Middle frontal gyrus (tissue), 1 donor: ENCODE measurements at regions not wholly inside any gene's neighbourhood (a gene's known extent, or its start where the extent isn't known, plus 50 kb on each side); places are given as distances from the start of the nearest gene placed in this dataset.
"Not testable (repeated sequence)": the region's sequence is repeated elsewhere in the genome, so short reads cannot be mapped to it uniquely, and the experiment has no call there.

Experiments
- DNase-seq: peaks from one replicate; pipeline ENCODE4 v3.0.0-alpha.2; 2015; ENCODE audit warnings: low spot score; ENCODE audit errors: extremely low spot score

DNA sequence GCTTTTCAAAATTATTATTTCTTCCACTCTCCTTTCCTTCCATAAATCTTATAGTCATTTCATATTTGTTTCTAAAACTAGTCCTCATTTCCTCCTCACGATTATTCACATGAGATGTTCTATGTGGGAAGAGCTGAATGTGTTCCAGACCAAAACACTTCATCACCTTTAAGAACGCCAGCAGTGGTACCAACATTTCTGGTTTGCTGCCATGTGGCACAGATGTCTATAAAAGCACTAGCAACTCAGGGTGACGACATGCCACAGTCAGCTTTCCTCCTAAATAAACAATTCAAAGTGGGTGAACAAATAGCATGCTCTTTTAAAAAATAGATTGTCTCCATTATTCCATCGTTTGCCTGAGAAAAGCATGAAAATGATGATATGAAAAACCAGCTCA is 1217.8 kb upstream of the ADGRL2 start:
- DNase-seq, result no peak

DNA sequence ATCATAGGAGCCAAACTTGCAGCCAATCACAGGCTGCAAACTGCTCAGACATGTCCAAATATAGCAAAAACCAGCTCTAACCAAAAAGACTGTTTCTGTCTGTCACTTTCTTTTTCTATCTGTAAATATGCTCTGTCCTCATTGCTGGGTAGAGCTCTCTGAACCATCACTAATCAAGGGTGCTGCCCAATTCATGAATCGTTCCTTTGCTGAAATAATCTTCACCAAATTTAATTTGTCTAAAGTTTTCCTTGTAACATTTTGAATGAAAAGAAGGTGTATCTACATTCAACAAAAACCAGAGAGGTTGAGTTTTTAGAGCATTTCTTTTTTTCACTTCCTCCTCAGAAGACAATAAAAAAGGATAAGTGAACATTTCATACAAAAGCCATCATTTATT is 1221.7 kb upstream of the ADGRL2 start:
- DNase-seq, result no peak

DNA sequence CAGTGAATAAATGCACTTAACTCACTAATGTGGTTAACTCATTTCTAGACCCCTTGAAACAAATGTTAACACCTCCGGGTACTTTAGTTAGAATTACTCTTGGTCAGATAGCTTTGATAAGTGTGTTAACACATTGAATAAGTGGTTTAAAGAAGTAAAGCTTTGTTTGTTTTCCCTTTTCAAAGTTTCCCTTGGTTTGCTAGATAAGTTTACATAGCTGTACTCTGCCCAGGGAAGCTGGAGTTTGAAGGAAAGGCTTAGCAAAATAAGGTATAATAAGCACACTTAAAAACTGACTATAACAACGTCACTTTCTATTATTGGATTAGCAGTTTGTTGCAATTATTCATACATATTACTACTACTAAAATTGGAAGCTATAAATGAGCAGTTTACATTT is 1233.9 kb upstream of the ADGRL2 start:
- DNase-seq, result no peak

DNA sequence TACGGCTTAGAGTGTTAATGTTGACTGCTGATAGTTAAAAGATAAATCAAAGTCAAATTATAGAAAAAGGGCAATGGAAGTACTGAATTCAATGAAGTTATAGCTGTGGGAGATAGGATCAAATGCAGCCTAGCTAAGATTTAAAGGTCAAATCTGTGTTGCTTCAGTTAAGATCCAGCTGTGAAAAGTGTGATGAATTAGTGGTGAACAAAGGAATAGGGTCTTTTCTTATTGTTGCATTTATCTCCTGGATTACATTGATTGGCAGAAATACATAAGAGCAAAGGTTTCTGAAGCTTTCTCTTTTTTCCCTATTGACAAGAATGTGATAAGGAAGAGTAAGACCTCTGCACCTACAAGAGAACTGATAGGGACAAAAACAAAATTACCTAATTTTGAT is 1234.6 kb upstream of the ADGRL2 start:
- DNase-seq, result no peak

DNA sequence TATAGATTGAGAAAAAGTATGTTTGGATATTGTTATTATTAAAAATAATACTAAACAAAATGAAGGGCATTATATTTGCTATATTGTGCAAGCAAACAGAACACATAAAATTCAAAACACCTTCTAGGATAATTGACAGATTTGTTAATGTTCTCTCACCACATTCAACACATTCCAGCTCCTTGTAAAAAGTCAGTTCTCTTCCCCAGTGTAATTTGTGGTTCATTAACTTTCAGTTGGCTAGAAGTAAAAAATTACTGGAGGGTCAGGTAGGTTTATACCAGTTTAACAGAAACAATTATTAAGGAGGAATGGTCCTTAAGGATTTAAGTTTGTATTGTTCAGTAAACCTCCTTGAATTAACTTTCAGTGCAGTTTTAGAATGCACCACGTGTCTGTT is 1235.3 kb upstream of the ADGRL2 start:
- no peak for DNase-seq

DNA sequence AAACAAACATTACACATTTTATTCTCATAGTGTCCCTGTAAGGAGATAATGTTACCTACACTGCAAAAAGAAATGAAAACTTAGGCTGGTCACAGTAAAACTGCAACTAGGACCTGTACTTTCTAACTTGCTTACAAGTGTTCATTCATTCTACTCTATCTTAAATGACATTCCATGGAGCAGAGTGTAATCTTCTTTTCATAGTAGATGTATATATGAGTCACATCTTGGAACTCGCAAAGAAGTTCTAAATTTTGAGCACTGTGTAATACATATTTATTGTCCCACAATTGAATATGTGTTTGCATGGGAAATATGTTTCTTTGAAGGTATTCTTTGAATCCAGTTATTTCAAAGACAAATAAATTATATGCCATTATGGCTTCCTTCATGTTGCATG is 1258.5 kb upstream of the ADGRL2 start:
- no peak for DNase-seq

DNA sequence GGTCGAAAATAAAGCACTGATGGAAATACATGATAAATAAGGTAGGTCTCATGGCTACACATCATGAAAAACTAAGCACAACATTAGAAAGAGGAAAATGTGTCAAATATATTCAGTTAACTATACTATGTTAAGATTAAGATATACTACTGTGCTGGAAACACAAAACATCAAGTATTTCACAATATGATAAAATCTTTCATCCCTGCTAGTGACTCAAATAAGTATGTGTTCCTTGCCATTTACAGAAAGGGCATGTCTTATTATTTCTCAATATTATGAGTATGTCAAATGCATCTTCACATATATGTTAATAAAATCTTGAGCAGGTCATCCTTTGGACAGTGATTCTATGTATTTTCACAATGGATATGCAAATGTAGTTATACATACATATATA is 1260.1 kb upstream of the ADGRL2 start:
- DNase-seq, result no peak

DNA sequence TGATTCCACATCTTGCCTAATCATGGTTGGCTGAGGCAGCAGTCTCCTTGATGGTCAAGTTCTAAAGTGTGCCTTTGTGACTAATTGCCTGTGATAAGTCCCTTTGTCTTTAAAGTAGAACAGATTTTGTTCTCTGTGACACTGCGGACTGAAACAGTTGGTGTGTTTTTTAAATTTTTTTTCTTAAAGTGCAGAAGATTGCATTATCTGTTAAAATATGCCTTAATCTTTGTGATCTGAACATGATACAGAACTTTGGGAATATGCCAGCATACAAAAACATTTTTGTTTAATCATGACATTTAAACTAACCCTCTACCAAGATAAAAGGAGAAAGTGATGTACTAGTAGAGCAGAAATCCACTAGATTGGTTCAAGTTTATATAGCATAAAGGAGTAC is 1260.6 kb upstream of the ADGRL2 start:
- DNase-seq, result no peak

DNA sequence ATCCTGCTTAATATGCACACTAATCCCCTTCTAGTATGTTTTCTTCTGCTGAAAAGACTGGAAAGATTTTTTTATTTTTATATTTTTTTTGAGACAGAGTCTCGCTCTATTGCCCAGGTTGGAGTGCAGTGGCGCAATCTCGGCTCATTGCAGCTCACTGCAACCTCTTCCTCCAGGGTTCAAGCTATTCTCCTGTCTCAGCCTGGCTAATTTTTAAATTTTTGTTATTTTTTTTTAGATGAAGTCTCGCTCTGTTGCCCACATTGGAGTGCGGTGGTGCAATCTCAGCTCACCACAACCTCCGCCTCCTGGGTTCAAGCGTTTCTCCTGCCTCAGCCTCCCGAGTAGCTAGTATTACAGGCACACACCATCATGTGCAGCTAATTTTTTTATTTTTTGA is 1261.4 kb upstream of the ADGRL2 start:
- DNase-seq, result not testable (repeated sequence)

DNA sequence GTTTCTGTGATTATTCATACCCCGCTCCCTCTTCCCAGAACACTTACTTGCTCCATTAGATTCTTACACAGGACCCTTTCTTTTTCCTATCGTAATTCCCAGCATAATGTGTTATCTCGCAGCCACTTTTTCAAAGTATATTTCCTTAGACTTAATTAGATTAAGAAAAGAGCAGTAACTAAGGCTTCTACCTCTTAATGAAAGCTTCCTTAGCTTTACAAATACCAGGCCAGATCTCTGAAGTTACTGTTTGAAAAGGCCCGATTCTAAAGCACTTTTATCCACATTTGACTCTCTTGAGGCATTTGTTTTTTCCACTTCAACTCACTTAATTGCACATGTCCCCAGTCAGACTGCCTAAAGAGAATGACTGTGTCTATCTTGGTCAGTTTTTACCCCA is 1264.3 kb upstream of the ADGRL2 start:
- DNase-seq, result no peak

DNA sequence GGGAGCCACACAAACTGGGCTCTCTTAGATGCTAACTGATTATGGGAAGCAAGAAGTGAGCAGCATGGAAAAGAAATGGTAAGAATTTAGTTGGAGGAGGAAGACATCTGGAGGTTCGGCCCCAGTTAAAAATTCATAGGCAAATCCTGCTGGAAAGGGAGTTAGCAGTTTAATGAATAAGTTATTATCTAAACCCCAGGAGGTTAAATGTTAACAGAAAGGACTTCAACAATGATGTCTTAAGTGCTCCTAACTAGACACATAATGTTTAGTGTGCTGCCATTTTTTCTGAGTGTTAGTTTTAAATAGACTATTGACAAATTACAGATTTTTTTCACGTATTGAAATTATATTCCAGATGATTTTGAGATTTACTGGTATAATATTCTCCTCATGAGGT is 1265.3 kb upstream of the ADGRL2 start:
- no peak for DNase-seq

DNA sequence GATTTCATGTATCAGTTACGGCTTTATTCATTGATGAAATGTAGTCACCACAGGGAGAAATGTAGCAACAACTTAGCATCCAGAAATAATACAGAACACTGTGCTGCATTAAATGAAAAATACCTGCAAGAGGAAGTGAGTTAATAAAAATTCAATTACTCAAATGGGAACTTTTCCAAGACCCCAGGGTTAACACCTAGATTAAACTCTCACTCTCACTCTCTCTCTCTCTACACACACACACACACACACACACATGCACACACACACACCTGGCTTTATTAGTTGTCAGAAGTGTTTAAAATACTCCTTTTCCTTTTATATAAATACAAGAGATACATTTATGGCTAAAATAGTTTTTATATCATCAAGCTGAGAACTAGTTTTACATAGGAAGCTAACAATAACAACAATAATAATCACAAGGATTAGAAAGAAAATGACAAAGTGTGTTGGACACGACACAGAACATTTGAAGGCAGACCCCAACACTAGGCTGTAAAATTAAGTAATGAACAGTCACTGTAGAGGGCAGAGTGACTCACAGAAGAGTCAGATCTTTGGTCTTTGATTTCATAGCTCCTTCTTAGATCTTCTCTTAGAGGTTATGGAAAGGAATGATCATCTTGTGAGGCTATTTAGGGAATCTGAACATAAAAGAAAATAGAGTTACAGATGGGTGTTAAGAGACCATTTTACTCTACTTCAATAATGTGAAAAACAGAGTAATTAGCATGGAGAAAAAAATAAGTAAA is 1266.0 kb upstream of the ADGRL2 start:
- no peak for DNase-seq

DNA sequence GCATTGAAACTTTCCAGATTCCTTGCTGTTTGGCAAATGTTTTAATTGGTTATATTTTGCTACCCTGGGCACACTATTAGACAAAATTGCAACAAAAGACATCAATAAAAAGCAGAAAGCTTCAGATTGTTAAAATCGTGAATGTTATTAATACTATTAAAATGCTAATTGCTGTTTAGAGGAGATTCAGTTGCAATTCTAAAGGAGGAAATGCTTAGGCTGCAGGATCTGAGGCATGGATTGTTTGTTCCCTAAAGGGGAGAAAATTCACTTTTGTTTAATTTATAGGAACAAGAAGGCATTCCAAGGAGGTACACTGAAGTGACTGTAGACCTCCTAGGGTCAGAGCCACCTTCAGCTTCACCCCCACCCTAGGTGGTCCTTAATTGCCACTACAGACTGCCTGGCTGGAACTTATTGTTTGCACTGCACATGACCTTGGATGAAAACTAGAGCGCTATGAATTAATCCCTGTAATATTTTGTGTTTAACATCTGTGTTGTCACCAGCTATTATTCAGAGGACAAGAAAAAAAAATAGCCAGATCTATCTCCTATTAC is 1266.9 kb upstream of the ADGRL2 start:
- no peak for DNase-seq

DNA sequence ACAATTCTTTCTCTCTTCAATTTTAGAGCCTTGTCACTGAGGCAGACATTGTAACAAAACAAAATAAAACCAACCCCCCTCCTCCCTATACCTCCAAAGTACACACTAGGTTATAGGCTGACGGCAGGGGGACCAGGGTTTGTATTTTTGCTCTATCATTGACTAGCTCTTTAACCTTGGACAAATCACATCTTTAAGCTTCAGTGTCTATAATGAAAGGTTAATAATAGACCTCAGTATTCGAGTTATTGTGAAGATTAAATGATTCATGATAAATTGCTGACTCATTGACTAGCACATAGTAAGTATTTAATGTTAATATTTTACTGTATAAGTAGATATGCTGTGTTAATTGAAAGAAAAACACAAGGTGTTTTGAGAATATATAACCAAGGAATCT is 1267.6 kb upstream of the ADGRL2 start:
- no peak for DNase-seq

DNA sequence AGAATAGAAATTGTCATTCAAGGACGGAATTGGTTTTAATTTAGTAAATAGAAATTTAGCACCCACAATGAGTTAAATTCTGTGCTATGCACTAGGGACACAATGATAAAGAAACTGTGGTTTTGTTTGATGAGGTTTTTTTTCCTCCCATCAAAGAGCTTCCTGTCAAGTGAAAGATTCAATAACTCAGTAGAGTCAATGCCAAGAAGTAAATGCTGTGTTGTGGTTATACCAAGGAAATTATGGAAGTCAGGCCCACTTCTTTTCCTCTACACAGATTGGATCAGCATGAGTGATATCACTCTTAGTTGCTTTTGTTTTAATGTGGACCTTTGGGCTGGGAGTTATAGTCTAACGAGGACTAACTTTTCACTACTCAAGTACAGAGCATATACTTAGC is 1269.6 kb upstream of the ADGRL2 start:
- no peak for DNase-seq

DNA sequence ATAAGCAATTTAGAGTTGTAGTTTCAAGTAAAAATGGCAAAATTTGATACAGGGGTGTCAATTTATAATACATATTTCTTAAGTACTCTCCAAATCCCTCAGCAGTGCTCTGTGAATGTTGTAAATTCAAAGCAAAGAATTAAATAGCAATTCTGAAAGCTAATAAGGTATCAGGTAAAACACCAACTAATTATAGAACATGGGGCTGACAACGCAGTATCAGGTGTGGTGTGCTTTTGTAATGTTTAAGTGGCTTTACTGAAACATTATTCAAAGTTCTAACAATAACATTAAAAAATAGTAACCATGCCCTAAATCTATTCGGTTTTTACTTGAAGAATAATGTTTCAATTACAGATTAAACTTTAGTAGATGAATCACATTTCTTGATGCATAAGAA is 1271.2 kb upstream of the ADGRL2 start:
- no peak for DNase-seq

DNA sequence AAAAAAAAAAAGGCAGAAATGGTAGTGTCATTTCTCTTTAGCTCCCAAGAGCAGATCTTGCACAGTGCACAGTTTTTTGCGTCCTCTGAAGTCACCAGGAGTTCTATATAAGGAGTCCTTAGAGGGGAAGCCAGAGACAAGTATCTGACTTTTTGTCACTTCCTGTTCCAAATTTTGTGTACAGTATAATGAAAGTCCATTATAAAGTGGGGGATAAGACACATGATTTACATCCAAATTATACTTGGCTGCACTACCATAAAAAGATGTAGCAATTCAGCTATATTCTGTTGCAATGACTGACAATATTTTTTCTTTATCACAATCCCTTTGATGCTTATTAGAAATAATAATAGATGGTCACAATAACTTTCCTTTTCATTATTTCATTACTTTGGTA is 1276.9 kb upstream of the ADGRL2 start:
- no peak for DNase-seq

DNA sequence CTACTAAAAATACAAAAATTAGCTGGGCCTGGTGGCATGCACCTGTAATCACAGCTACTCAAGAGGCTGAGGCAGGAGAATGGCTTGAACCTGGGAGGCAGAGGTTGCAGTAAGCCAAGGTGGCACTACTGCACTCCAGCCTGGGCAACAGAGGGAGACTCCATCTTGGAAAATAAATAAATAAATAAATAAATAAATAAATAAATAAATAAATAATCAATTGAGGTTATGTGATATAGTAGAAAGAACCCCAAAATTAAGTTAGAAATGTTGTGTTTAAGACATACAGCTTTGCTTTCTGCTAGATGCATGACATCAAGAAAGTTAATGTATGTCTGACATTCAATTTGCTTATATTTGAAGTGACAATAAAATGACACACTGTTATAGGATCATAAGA is 1277.7 kb upstream of the ADGRL2 start:
- DNase-seq, result not testable (repeated sequence)

DNA sequence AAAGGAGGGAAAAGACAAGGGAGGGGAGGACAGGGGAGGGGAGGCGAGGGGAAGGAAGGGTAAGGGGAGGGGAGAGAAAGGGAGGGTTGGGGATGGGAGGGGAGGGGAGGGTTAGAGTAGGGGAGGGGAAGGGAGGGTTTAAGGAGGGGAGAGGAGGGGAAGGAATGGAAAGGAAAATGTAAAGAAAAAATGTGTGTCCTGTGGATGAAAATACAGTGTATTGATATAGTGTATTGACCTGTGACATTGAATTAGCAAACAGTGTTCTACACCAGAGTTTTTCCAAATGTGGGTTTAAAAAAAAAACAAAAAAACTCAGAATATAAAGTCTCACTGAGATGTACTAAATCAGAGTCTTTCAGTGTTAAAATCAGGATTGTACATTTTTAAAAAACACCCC is 1279.8 kb upstream of the ADGRL2 start:
- no peak for DNase-seq

DNA sequence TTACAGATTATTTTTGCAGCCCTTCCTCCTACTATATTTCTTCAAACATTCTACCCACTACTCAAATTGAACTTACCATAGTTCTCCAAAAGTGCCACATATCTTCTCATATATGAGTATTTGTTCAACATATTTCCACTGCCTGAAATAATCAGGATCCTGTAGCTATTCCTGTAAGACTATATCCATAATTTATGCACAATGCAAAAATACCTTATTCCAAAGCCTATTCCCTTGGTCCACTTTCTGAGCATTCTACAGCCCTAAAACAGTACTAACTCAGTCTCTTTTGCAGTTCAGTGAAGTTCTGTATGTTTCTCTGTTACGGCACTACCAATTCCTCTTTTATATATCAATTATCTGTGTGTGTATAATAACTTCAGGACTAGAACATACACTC is 1283.7 kb upstream of the ADGRL2 start:
- DNase-seq, result no peak

DNA sequence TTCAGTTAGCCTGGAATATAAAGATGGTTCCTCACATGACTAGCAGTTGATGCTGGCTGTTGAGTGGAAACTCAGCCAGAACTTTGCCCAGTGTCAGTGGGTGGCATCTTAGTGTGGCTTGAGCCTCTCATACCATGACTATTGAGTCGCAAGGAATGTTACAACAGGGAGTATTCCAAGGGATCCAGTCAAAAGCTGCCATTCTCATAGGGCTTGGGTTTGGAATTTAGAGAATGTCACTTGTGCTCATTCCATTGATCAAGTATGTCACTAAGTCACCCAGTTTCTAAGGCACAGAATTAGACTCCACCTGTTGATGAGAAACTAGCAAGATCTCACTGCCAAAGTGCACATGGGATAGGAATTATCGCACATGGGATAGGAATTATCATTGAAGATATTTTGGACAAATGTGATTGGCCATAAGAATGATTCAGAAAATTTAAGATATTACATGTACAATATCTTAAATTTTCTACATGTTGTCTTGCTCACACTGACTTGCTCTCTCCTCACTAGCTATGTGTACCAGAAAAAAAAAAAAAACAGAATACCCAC is 1290.7 kb upstream of the ADGRL2 start:
- no peak for DNase-seq

DNA sequence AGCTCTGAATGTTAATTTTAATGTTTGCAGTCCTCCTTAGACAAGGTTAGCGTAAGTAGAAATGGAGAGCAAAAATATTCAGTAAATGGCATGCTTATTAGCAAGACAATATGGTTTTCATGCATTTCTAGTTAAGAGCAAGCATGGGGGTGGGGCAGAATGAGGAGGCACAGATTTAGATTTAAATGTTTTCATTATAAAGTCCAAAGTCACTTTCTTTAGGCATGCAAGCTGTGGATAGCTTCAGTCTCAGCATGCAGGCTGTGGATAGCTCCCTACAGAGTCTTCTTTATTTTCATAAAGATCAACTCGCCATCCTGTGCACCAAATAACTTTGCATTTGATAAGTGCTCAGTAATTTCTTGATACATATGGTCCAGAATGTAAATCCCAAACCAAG is 1294.5 kb upstream of the ADGRL2 start:
- DNase-seq, result no peak

DNA sequence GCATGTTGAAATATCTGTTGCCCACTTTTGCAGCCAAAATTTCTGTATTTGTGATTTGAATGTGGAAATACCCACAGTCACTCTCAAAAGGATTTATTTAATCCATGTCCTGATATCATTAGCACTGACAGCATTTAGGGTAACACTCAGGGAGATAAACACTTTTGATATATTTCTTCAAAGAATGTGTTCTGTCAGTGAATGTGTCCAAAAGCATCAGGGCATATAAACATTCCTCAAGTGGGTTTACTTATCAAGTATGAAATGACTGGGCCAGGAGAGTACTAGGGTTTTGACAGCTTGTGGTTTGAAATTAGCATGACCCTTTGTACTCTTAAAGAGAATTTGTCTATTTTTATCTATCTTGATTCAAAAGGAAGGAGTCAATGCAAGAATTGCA is 1302.1 kb upstream of the ADGRL2 start:
- no peak for DNase-seq
